ENCODE measurements at regions not wholly inside any gene's neighbourhood (a gene's known extent, or its start where the extent isn't known, plus 50 kb on each side); places are given as distances from the start of the nearest gene placed in this dataset.

- TF ChIP-seq, protein P1, sequence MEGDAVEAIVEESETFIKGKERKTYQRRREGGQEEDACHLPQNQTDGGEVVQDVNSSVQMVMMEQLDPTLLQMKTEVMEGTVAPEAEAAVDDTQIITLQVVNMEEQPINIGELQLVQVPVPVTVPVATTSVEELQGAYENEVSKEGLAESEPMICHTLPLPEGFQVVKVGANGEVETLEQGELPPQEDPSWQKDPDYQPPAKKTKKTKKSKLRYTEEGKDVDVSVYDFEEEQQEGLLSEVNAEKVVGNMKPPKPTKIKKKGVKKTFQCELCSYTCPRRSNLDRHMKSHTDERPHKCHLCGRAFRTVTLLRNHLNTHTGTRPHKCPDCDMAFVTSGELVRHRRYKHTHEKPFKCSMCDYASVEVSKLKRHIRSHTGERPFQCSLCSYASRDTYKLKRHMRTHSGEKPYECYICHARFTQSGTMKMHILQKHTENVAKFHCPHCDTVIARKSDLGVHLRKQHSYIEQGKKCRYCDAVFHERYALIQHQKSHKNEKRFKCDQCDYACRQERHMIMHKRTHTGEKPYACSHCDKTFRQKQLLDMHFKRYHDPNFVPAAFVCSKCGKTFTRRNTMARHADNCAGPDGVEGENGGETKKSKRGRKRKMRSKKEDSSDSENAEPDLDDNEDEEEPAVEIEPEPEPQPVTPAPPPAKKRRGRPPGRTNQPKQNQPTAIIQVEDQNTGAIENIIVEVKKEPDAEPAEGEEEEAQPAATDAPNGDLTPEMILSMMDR (IDR thresholded peaks at IDR 0.05) = no peak
- no peak for TF ChIP-seq POLR2A (IDR thresholded peaks at IDR 0.05)
Observed at GRCh38 chr7:114107522-114107921, 188.7 kb upstream of the PPP1R3A start.
